Caco-2 (cell line): ENCODE measurements at regions not wholly inside any gene's neighbourhood (a gene's known extent, or its start where the extent isn't known, plus 50 kb on each side); places are given as distances from the start of the nearest gene placed in this dataset.

Source experiments
- BruUV-seq: library from RNA; stranded (reverse); fragments of 400-500 nt; replicated peaks from 2 replicates; lab custom pipeline; 2021; lab: Mats Ljungman, UMichigan
- CTCF ChIA-PET: fragments of 300-600 bp; sonication (Branson Sonifier 250); formaldehyde crosslinking; loops from one replicate; lab custom pipeline; 2022; ENCODE audit warnings: antibody characterized with exemption; lab: Charles Lee
- POLR2A ChIA-PET: fragments of 300-600 bp; sonication (Branson Sonifier 250); formaldehyde crosslinking; loops from one replicate; lab custom pipeline; 2022; ENCODE audit warnings: antibody characterized with exemption; lab: Charles Lee
- DNase-seq, 2 experiments: peaks; one replicate each; pipeline versions ENCODE4 v3.0.0 to v3.0.0-alpha.2; 2020 to 2022
- H3K27me3 ChIP-seq: replicated peaks from 2 replicates; pipeline ENCODE4 v1.6.0; 2011; ENCODE audit warnings: low read length; ENCODE audit not compliant: control insufficient read depth, insufficient read depth
- H3K36me3 ChIP-seq: 2 replicates; pipeline ENCODE4 v1.5.1; 2011; ENCODE audit warnings: low read length; ENCODE audit not compliant: control insufficient read depth, insufficient read depth
- H3K4me1 ChIP-seq: fragments of 250-450 bp; sonication (Bioruptor Pico); 2 replicates; pipeline ENCODE4 v1.5.1; 2020; ENCODE audit warnings: mild to moderate bottlenecking
- H3K4me3 ChIP-seq: 2 replicates; pipeline ENCODE4 v1.5.1; 2011; ENCODE audit warnings: low read depth, mild to moderate bottlenecking, control low read depth, low read length
- H3K9me3 ChIP-seq: fragments of 250-450 bp; sonication (Bioruptor Pico); 2 replicates; pipeline ENCODE4 v1.5.1; 2020; ENCODE audit warnings: mild to moderate bottlenecking, moderate library complexity
- H3K27ac Mint-ChIP-seq: one replicate; pipeline ENCODE4 v1.8.0; 2022; ENCODE audit warnings: mixed read lengths; ENCODE audit not compliant: unreplicated experiment
- H3K27me3 Mint-ChIP-seq: one replicate; pipeline ENCODE4 v1.8.0; 2022; ENCODE audit warnings: mixed read lengths; ENCODE audit not compliant: insufficient read depth, unreplicated experiment
- H3K36me3 Mint-ChIP-seq: one replicate; pipeline ENCODE4 v1.8.0; 2022; ENCODE audit warnings: mild to moderate bottlenecking, mixed read lengths; ENCODE audit not compliant: insufficient read depth, unreplicated experiment
- H3K4me1 Mint-ChIP-seq: one replicate; pipeline ENCODE4 v1.8.0; 2022; ENCODE audit warnings: low read depth, mixed read lengths; ENCODE audit not compliant: unreplicated experiment
- H3K4me3 Mint-ChIP-seq: one replicate; pipeline ENCODE4 v1.8.0; 2022; ENCODE audit warnings: mild to moderate bottlenecking, moderate library complexity, mixed read lengths; ENCODE audit not compliant: unreplicated experiment
- H3K9me3 Mint-ChIP-seq: one replicate; pipeline ENCODE4 v1.8.0; 2022; ENCODE audit warnings: mixed read lengths; ENCODE audit not compliant: unreplicated experiment
- intact Hi-C: fragments of 100-400 bp; cut with micrococcal nuclease; formaldehyde crosslinking; loops from one replicate; pipeline ENCODE4 v1.10.0; 2022; ENCODE audit not compliant: unreplicated experiment
- TF ChIP-seq, protein P1 (sequence below), 2 experiments: fragments of 200-600 bp in 1 of 2; IDR thresholded peaks; 1 replicate in 1 of 2; 2 replicates in 1 of 2; pipeline versions ENCODE4 v1.5.1 to v1.8.0; 2011 to 2022; ENCODE audit warnings: antibody characterized with exemption in 1 of 2, control low read depth in 1 of 2, inconsistent platforms in 1 of 2, low read depth in 1 of 2, low read length in 1 of 2, mild to moderate bottlenecking in 1 of 2, moderate library complexity in 1 of 2; ENCODE audit not compliant: insufficient read depth in 1 of 2, severe bottlenecking in 1 of 2, unreplicated experiment in 1 of 2

DNA sequence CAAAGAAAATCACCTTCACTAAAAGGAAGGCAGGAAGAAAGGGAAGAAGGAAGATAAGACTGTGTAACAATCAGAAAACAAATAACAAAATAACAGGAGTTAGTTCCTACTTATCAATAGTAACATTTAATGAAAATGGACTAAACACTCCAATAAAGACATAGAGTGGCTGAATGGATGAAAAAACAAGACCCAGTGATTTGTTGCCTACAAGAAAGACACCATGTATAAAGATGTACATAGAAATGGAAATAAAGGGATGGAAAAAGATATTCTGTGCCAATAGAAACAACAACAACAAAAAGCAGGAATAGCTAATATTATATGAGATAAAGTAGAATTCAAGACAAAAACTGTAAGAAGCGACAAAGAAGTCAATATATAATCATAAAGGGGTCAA, 116.8 kb downstream of the LURAP1L start:
- no peaks in the 10 kb centered on the region for H3K27me3 ChIP-seq
- no peaks in the 10 kb centered on the region for H3K36me3 ChIP-seq
- BruUV-seq: no TSS peak
- intact Hi-C loops: no loop called here
- Mint-ChIP-seq H3K27me3 (no peaks in the 10 kb centered on the region), H3K27ac (no peak overlapping the region), H3K36me3 (no peaks in the 10 kb centered on the region), H3K4me3 (no peak overlapping the region), H3K4me1 (no peaks in the 10 kb centered on the region), H3K9me3 (no peaks in the 10 kb centered on the region)
- ChIA-PET CTCF (no interaction called here), POLR2A (no interaction called here)
- no peaks in the 10 kb centered on the region for H3K9me3 ChIP-seq
- TF ChIP-seq, protein P1, sequence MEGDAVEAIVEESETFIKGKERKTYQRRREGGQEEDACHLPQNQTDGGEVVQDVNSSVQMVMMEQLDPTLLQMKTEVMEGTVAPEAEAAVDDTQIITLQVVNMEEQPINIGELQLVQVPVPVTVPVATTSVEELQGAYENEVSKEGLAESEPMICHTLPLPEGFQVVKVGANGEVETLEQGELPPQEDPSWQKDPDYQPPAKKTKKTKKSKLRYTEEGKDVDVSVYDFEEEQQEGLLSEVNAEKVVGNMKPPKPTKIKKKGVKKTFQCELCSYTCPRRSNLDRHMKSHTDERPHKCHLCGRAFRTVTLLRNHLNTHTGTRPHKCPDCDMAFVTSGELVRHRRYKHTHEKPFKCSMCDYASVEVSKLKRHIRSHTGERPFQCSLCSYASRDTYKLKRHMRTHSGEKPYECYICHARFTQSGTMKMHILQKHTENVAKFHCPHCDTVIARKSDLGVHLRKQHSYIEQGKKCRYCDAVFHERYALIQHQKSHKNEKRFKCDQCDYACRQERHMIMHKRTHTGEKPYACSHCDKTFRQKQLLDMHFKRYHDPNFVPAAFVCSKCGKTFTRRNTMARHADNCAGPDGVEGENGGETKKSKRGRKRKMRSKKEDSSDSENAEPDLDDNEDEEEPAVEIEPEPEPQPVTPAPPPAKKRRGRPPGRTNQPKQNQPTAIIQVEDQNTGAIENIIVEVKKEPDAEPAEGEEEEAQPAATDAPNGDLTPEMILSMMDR (IDR thresholded peaks at IDR 0.05; ENCODE audit: insufficient read depth in 1 of 2, low read depth in 1 of 2, low read length in 1 of 2, severe bottlenecking in 1 of 2, unreplicated experiment in 1 of 2): no peak
- H3K4me1 ChIP-seq: no peaks in the 10 kb centered on the region
- DNase-seq: no peak
- H3K4me3 ChIP-seq: no peak overlapping the region

DNA sequence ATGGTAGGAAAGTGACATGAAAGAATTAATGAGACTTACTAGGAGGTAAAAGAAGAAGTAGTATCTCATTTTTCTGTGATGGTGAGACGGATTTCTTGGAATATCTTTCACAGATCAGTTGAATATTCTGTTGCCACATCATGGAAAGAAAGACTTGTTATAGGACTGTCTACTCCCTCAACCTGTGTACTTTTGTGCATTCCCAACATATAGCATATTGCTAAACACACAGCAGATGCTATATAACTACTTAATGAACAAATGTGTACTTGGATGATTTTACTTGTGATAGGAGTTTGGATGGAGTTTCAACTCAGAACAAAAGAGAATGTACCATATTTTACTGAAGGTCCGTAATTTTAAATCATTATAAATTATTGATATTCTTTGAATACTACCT, 128.5 kb downstream of the LURAP1L start:
- Histone ChIP-seq H3K4me1 (no peaks in the 10 kb centered on the region), H3K36me3 (no peaks in the 10 kb centered on the region), H3K4me3 (no peak overlapping the region), H3K27me3 (no peaks in the 10 kb centered on the region), H3K9me3 (no peaks in the 10 kb centered on the region)
- no peaks in the 10 kb centered on the region for H3K27me3 Mint-ChIP-seq
- H3K9me3 Mint-ChIP-seq: peaks cover 11% of the 10 kb centered on the region
- no peaks in the 10 kb centered on the region for H3K4me1 Mint-ChIP-seq
- no TSS peak for BruUV-seq
- intact Hi-C loops: no loop called here
- no peak overlapping the region for H3K27ac Mint-ChIP-seq
- ChIA-PET CTCF (no interaction called here), POLR2A (no interaction called here)
- H3K36me3 Mint-ChIP-seq: no peaks in the 10 kb centered on the region
- no peak overlapping the region for H3K4me3 Mint-ChIP-seq
- DNase-seq: no peak
- TF ChIP-seq, protein P1 (IDR thresholded peaks at IDR 0.05; ENCODE audit: insufficient read depth in 1 of 2, low read depth in 1 of 2, low read length in 1 of 2, severe bottlenecking in 1 of 2, unreplicated experiment in 1 of 2): no peak

DNA sequence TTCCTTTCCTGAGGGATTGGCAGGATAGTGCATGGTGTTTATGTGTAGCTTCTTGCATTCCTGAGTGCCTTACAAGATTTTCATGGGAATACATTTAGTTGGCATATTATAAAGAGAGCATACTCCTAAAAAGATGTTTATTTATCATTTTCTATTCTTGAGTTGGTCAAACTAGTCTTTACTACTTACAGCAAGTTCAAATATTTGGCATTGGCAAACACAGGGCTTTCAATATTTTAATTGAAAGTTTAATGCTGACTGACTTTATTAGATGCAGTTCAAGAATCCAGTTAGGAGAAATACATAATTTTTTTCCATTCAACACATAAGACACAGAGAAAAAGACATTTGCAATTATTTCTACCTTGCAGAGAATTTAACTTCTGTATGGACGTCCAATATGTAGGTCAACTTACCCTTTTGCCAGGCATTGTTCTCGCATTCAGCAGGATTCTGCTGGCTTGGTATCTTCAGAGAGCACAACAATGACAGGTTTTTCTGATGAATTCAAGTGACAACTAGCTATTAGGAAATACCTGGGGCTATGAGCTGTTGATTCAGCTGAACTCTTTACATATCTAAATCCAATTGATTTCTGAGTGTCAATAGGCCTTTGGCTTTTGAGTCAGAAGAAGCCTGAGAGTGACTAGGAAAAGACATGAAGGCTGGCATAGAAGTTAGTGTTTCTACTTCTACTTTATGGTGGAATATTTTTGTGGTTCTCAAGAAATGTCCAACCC, 129.6 kb downstream of the LURAP1L start:
- Mint-ChIP-seq H3K9me3 (peaks cover 1% of the 10 kb centered on the region), H3K4me3 (no peak overlapping the region), H3K27me3 (peaks cover under 1% of the 10 kb centered on the region), H3K4me1 (no peaks in the 10 kb centered on the region), H3K36me3 (no peaks in the 10 kb centered on the region), H3K27ac (no peak overlapping the region)
- H3K36me3 ChIP-seq: no peaks in the 10 kb centered on the region
- no peaks in the 10 kb centered on the region for H3K9me3 ChIP-seq
- no TSS peak for BruUV-seq
- TF ChIP-seq, protein P1 (IDR thresholded peaks at IDR 0.05; ENCODE audit: insufficient read depth in 1 of 2, low read depth in 1 of 2, low read length in 1 of 2, severe bottlenecking in 1 of 2, unreplicated experiment in 1 of 2): no peak
- POLR2A ChIA-PET: no interaction called here
- H3K4me1 ChIP-seq: no peaks in the 10 kb centered on the region
- H3K27me3 ChIP-seq: no peaks in the 10 kb centered on the region
- no peak overlapping the region for H3K4me3 ChIP-seq
- no peak for DNase-seq
- intact Hi-C loops: no loop called here
- CTCF ChIA-PET: no interaction called here
